Caco-2 (cell line): ENCODE measurements at regions not wholly inside any gene's neighbourhood (a gene's known extent, or its start where the extent isn't known, plus 50 kb on each side); places are given as distances from the start of the nearest gene placed in this dataset.

ENCODE experiments used
- BruUV-seq: library from RNA; stranded (reverse); fragments of 400-500 nt; replicated peaks from 2 replicates; lab custom pipeline; 2021; lab: Mats Ljungman, UMichigan
- CTCF ChIA-PET: fragments of 300-600 bp; sonication (Branson Sonifier 250); formaldehyde crosslinking; loops from one replicate; lab custom pipeline; 2022; ENCODE audit warnings: antibody characterized with exemption; lab: Charles Lee
- POLR2A ChIA-PET: fragments of 300-600 bp; sonication (Branson Sonifier 250); formaldehyde crosslinking; loops from one replicate; lab custom pipeline; 2022; ENCODE audit warnings: antibody characterized with exemption; lab: Charles Lee
- DNase-seq, 2 experiments: peaks; one replicate each; pipeline versions ENCODE4 v3.0.0 to v3.0.0-alpha.2; 2020 to 2022
- H3K27me3 ChIP-seq: replicated peaks from 2 replicates; pipeline ENCODE4 v1.6.0; 2011; ENCODE audit warnings: low read length; ENCODE audit not compliant: control insufficient read depth, insufficient read depth
- H3K36me3 ChIP-seq: 2 replicates; pipeline ENCODE4 v1.5.1; 2011; ENCODE audit warnings: low read length; ENCODE audit not compliant: control insufficient read depth, insufficient read depth
- H3K4me1 ChIP-seq: fragments of 250-450 bp; sonication (Bioruptor Pico); 2 replicates; pipeline ENCODE4 v1.5.1; 2020; ENCODE audit warnings: mild to moderate bottlenecking
- H3K4me3 ChIP-seq: 2 replicates; pipeline ENCODE4 v1.5.1; 2011; ENCODE audit warnings: low read depth, mild to moderate bottlenecking, control low read depth, low read length
- H3K9me3 ChIP-seq: fragments of 250-450 bp; sonication (Bioruptor Pico); 2 replicates; pipeline ENCODE4 v1.5.1; 2020; ENCODE audit warnings: mild to moderate bottlenecking, moderate library complexity
- H3K27ac Mint-ChIP-seq: one replicate; pipeline ENCODE4 v1.8.0; 2022; ENCODE audit warnings: mixed read lengths; ENCODE audit not compliant: unreplicated experiment
- H3K27me3 Mint-ChIP-seq: one replicate; pipeline ENCODE4 v1.8.0; 2022; ENCODE audit warnings: mixed read lengths; ENCODE audit not compliant: insufficient read depth, unreplicated experiment
- H3K36me3 Mint-ChIP-seq: one replicate; pipeline ENCODE4 v1.8.0; 2022; ENCODE audit warnings: mild to moderate bottlenecking, mixed read lengths; ENCODE audit not compliant: insufficient read depth, unreplicated experiment
- H3K4me1 Mint-ChIP-seq: one replicate; pipeline ENCODE4 v1.8.0; 2022; ENCODE audit warnings: low read depth, mixed read lengths; ENCODE audit not compliant: unreplicated experiment
- H3K4me3 Mint-ChIP-seq: one replicate; pipeline ENCODE4 v1.8.0; 2022; ENCODE audit warnings: mild to moderate bottlenecking, moderate library complexity, mixed read lengths; ENCODE audit not compliant: unreplicated experiment
- H3K9me3 Mint-ChIP-seq: one replicate; pipeline ENCODE4 v1.8.0; 2022; ENCODE audit warnings: mixed read lengths; ENCODE audit not compliant: unreplicated experiment
- intact Hi-C: fragments of 100-400 bp; cut with micrococcal nuclease; formaldehyde crosslinking; loops from one replicate; pipeline ENCODE4 v1.10.0; 2022; ENCODE audit not compliant: unreplicated experiment
- TF ChIP-seq, protein P1 (sequence below), 2 experiments: fragments of 200-600 bp in 1 of 2; IDR thresholded peaks; 1 replicate in 1 of 2; 2 replicates in 1 of 2; pipeline versions ENCODE4 v1.5.1 to v1.8.0; 2011 to 2022; ENCODE audit warnings: antibody characterized with exemption in 1 of 2, control low read depth in 1 of 2, inconsistent platforms in 1 of 2, low read depth in 1 of 2, low read length in 1 of 2, mild to moderate bottlenecking in 1 of 2, moderate library complexity in 1 of 2; ENCODE audit not compliant: insufficient read depth in 1 of 2, severe bottlenecking in 1 of 2, unreplicated experiment in 1 of 2

DNA sequence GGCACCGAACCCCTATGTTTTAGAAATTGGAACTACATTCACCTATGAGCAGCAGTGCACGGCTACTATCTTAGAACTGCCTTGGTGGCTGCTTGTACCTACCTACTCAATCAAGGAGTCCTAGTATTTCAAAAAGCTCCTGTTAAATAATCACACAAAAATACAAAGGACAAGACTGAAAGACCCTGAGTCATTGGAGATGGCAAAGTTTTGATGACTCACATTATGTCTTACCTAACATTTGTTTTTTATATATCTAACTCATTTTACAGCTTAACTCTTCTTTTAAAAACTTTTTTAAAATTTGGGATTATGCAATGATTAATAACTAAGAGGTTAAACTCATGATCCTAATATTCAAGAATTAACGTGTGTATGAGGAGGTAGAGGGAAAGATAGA, 1206.0 kb upstream of the TMPRSS15 start:
- ChIA-PET POLR2A (no interaction called here), CTCF (interaction anchor here (0.6 kb wide), 1 partner anchor 10 kb away, joined by 3 read pairs; no protein-coding TSS in a partner anchor)
- Histone ChIP-seq H3K4me3 (no peak overlapping the region), H3K27me3 (no peaks in the 10 kb centered on the region), H3K36me3 (no peaks in the 10 kb centered on the region), H3K4me1 (no peaks in the 10 kb centered on the region), H3K9me3 (no peaks in the 10 kb centered on the region)
- Mint-ChIP-seq H3K4me1 (no peaks in the 10 kb centered on the region), H3K27ac (no peak overlapping the region), H3K9me3 (no peaks in the 10 kb centered on the region), H3K27me3 (peaks cover 6% of the 10 kb centered on the region), H3K36me3 (no peaks in the 10 kb centered on the region), H3K4me3 (no peak overlapping the region)
- BruUV-seq = no TSS peak
- intact Hi-C loops = no loop called here
- TF ChIP-seq, protein P1, sequence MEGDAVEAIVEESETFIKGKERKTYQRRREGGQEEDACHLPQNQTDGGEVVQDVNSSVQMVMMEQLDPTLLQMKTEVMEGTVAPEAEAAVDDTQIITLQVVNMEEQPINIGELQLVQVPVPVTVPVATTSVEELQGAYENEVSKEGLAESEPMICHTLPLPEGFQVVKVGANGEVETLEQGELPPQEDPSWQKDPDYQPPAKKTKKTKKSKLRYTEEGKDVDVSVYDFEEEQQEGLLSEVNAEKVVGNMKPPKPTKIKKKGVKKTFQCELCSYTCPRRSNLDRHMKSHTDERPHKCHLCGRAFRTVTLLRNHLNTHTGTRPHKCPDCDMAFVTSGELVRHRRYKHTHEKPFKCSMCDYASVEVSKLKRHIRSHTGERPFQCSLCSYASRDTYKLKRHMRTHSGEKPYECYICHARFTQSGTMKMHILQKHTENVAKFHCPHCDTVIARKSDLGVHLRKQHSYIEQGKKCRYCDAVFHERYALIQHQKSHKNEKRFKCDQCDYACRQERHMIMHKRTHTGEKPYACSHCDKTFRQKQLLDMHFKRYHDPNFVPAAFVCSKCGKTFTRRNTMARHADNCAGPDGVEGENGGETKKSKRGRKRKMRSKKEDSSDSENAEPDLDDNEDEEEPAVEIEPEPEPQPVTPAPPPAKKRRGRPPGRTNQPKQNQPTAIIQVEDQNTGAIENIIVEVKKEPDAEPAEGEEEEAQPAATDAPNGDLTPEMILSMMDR (IDR thresholded peaks at IDR 0.05; ENCODE audit: insufficient read depth in 1 of 2, low read depth in 1 of 2, low read length in 1 of 2, severe bottlenecking in 1 of 2, unreplicated experiment in 1 of 2) = no peak
- DNase-seq = no peak

DNA sequence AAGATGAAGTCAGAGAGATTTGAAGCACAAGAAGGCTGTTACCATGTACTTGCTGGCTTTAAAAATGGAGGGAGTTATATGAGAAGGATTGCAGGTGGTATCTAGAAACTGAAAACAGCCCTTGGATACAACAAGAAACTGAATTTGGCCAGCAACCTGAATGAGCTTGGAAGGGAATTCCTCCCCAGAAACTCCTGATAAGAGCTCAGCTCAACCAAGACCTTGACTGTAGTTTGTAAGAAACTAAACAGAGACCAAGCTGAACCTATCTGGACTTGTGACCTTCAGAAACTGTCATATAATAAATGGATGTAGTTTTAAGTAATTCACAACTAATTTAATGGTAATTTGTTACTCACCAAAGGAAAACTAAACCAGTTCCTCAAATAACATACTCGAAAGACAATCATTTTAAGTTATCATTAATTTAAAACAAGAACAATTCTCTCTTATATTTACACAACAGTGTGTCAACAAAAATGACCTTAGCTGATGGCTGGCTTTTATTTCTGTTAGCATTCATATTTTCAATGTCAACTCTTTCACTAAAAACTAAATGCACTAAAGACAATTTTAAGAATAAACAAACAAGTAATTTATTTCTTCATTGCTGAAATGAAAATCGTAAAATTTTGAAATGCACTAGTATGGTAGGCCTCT, 1218.4 kb upstream of the TMPRSS15 start:
- CTCF ChIA-PET = no interaction called here
- TF ChIP-seq, protein P1 (IDR thresholded peaks at IDR 0.05; ENCODE audit: insufficient read depth in 1 of 2, low read depth in 1 of 2, low read length in 1 of 2, severe bottlenecking in 1 of 2, unreplicated experiment in 1 of 2) = no peak
- no peak overlapping the region for H3K4me3 Mint-ChIP-seq
- H3K36me3 Mint-ChIP-seq = no peaks in the 10 kb centered on the region
- no peaks in the 10 kb centered on the region for H3K9me3 ChIP-seq
- no TSS peak for BruUV-seq
- no peak overlapping the region for H3K4me3 ChIP-seq
- H3K27me3 Mint-ChIP-seq = no peaks in the 10 kb centered on the region
- H3K36me3 ChIP-seq = no peaks in the 10 kb centered on the region
- no peak for DNase-seq
- no peaks in the 10 kb centered on the region for H3K9me3 Mint-ChIP-seq
- intact Hi-C loops = no loop called here
- no peaks in the 10 kb centered on the region for H3K27me3 ChIP-seq
- no peaks in the 10 kb centered on the region for H3K4me1 Mint-ChIP-seq
- no peaks in the 10 kb centered on the region for H3K4me1 ChIP-seq
- H3K27ac Mint-ChIP-seq = no peak overlapping the region
- POLR2A ChIA-PET = no interaction called here

GRCh38 chr21:19640964-19641363, 1237.4 kb upstream of the TMPRSS15 start:
- TF ChIP-seq, protein P1 (IDR thresholded peaks at IDR 0.05; ENCODE audit: insufficient read depth in 1 of 2, low read depth in 1 of 2, low read length in 1 of 2, severe bottlenecking in 1 of 2, unreplicated experiment in 1 of 2) = no peak
- Mint-ChIP-seq H3K36me3 (no peaks in the 10 kb centered on the region), H3K27me3 (peaks cover 4% of the 10 kb centered on the region), H3K9me3 (no peaks in the 10 kb centered on the region), H3K4me3 (no peak overlapping the region), H3K27ac (no peak overlapping the region), H3K4me1 (no peaks in the 10 kb centered on the region)
- Histone ChIP-seq H3K9me3 (no peaks in the 10 kb centered on the region), H3K4me1 (no peaks in the 10 kb centered on the region), H3K4me3 (no peak overlapping the region), H3K27me3 (no peaks in the 10 kb centered on the region), H3K36me3 (no peaks in the 10 kb centered on the region)
- intact Hi-C loops = no loop called here
- ChIA-PET POLR2A (no interaction called here), CTCF (no interaction called here)
- no peak for DNase-seq
- no TSS peak for BruUV-seq
